Naive thymus-derived CD4-positive, alpha-beta T cell (primary cell): ENCODE measurements at regions not wholly inside any gene's neighbourhood (a gene's known extent, or its start where the extent isn't known, plus 50 kb on each side); places are given as distances from the start of the nearest gene placed in this dataset.

Experiments
- ATAC-seq: fragments of 150-1000 bp; cut with Tn5 transposase; 2 replicates; pipeline ENCODE4 v1.10.0; 2021; ENCODE audit warnings: mild to moderate bottlenecking, moderate library complexity
- CTCF ChIA-PET: fragments of 350-600 bp; sonication (Branson Sonifier 250); formaldehyde crosslinking; loops from one replicate; lab custom pipeline; 2021; ENCODE audit warnings: antibody characterized with exemption; lab: Charles Lee
- POLR2A ChIA-PET: fragments of 350-600 bp; sonication (Branson Sonifier 250); formaldehyde crosslinking; loops from one replicate; lab custom pipeline; 2021; ENCODE audit warnings: antibody characterized with exemption, inconsistent platforms; lab: Charles Lee
- DNase-seq, 9 donors: peaks; one replicate each; pipeline versions ENCODE4 v3.0.0 to v3.0.0-alpha.2; 2020 to 2022; ENCODE audit warnings: mixed read lengths in 1 of 9
- H3K27ac ChIP-seq: one replicate; pipeline ENCODE4 v1.7.0; 2013; ENCODE audit warnings: mild to moderate bottlenecking, low read depth, low read length, moderate library complexity
- H3K27me3 ChIP-seq, 2 donors: one replicate each; pipeline ENCODE4 v1.7.0; 2013; ENCODE audit warnings: low read length in 2 of 2, mild to moderate bottlenecking in 2 of 2, moderate library complexity in 2 of 2; ENCODE audit not compliant: control insufficient read depth in 2 of 2, insufficient read depth in 2 of 2
- H3K36me3 ChIP-seq, 3 experiments: 1 replicate in 2 of 3; 2 replicates in 1 of 3; pipeline ENCODE4 v1.7.0; 2013; ENCODE audit warnings: low read length in 3 of 3, mild to moderate bottlenecking in 3 of 3, moderate library complexity in 1 of 3; ENCODE audit not compliant: insufficient read depth in 3 of 3, control insufficient read depth in 2 of 3
- H3K4me1 ChIP-seq, 2 donors: one replicate each; pipeline ENCODE4 v1.7.0; 2013; ENCODE audit warnings: low read length in 2 of 2, mild to moderate bottlenecking in 2 of 2, moderate library complexity in 1 of 2; ENCODE audit not compliant: control insufficient read depth in 2 of 2, insufficient read depth in 2 of 2
- H3K4me3 ChIP-seq: 2 replicates; pipeline ENCODE4 v1.7.0; 2013; ENCODE audit warnings: mild to moderate bottlenecking, low read length
- H3K9me3 ChIP-seq, 3 experiments: 1 replicate in 2 of 3; 2 replicates in 1 of 3; pipeline ENCODE4 v1.7.0; 2013; ENCODE audit warnings: low read length in 3 of 3; ENCODE audit not compliant: control insufficient read depth in 2 of 3
- H3K27ac Mint-ChIP-seq, 9 donors: one replicate each; pipeline ENCODE4 v1.8.0; 2020 to 2022; ENCODE audit warnings: mixed read lengths in 9 of 9, mild to moderate bottlenecking in 8 of 9, moderate library complexity in 5 of 9, inconsistent platforms in 2 of 9
- H3K27me3 Mint-ChIP-seq, 5 donors: one replicate each; pipeline ENCODE4 v1.8.0; 2021 to 2022; ENCODE audit warnings: mixed read lengths in 5 of 5, mild to moderate bottlenecking in 1 of 5
- H3K36me3 Mint-ChIP-seq, 5 donors: one replicate each; pipeline ENCODE4 v1.8.0; 2020 to 2022; ENCODE audit warnings: mixed read lengths in 5 of 5, mild to moderate bottlenecking in 3 of 5, inconsistent platforms in 1 of 5
- H3K4me1 Mint-ChIP-seq, 7 donors: one replicate each; pipeline ENCODE4 v1.8.0; 2020 to 2022; ENCODE audit warnings: mixed read lengths in 7 of 7, mild to moderate bottlenecking in 3 of 7, inconsistent platforms in 1 of 7
- H3K4me3 Mint-ChIP-seq, 10 donors: one replicate each; pipeline ENCODE4 v1.8.0; 2020 to 2022; ENCODE audit warnings: mild to moderate bottlenecking in 10 of 10, mixed read lengths in 10 of 10, moderate library complexity in 6 of 10, inconsistent platforms in 2 of 10
- H3K9me3 Mint-ChIP-seq, 11 donors: one replicate each; pipeline ENCODE4 v1.8.0; 2020 to 2022; ENCODE audit warnings: mixed read lengths in 11 of 11, mild to moderate bottlenecking in 4 of 11, inconsistent platforms in 1 of 11, moderate library complexity in 1 of 11
- intact Hi-C, 2 donors: fragments of 100-400 bp; cut with micrococcal nuclease; formaldehyde crosslinking; loops; one replicate each; pipeline ENCODE4 v1.15.1; 2023

DNA sequence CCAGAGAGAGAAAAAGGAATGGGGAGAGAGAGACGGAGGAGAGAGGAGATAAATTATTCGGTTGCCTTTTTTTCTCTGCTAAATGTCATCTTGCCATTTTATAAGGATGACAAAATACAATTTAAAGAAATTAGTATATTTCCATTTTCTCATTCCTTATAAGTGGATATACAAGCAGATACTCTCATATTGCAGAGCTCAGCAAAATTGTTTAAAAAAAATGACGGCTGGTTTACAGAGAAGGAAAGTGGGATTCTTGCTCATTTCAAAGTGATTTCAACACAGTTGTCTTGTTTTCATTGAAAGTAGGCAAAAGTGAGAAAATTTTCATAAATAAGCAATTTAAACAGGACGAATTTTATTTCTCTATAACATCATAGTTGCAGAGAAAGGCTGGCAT lies 641.9 kb upstream of the CDH6 start:
- no peak for ATAC-seq
- CTCF ChIA-PET, result no interaction called here
- H3K9me3 Mint-ChIP-seq, result peaks cover 0 to 15% (median 4%) of the 10 kb centered on the region in 11 donors

DNA sequence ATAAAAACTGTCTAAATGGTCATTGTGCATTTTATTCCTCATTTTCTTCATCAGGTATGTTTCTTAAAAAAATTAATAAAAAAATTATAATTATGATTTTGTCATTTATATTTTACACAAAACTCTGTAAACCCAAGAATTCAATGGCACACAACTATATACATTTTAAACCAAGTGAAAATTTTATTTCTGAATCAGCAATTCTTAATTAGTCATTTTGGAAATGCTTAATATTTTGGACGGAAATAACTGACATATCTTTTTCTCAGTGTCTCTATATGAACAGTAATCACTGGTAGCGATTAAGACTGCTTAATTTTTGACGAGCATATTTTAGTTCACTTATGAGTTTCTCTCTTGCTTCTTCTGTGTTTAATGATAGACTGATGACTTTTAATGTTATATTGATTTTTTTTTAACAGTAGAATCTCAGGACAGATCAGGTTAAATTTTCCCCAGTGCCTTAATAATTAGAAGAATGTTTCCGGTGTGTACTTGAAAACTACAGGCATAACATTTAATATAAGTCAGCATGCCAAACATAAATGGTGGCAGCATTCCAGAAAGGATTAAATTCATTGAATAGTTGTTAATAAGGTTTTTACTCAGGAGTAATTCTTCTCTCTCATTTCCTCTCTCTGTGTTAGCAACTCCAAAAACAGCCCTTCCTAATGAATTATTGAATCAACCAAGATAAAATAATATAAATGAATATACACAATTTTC lies 644.7 kb upstream of the CDH6 start:
- intact Hi-C loops, result no loop called here

More for the DNA sequence above, 641.9 kb upstream of the CDH6 start:
- intact Hi-C loops, result no loop called here
- Histone ChIP-seq H3K9me3 (no peaks in the 10 kb centered on the region), H3K4me1 (no peaks in the 10 kb centered on the region), H3K36me3 (no peaks in the 10 kb centered on the region), H3K27me3 (no peaks in the 10 kb centered on the region), H3K27ac (no peak overlapping the region), H3K4me3 (no peak overlapping the region)
- Mint-ChIP-seq H3K4me3 (no peak overlapping the region), H3K36me3 (no peaks in the 10 kb centered on the region), H3K27me3 (no peaks in the 10 kb centered on the region), H3K4me1 (no peaks in the 10 kb centered on the region), H3K27ac (no peak overlapping the region)
- POLR2A ChIA-PET, result no interaction called here
- DNase-seq, result no peak

DNA sequence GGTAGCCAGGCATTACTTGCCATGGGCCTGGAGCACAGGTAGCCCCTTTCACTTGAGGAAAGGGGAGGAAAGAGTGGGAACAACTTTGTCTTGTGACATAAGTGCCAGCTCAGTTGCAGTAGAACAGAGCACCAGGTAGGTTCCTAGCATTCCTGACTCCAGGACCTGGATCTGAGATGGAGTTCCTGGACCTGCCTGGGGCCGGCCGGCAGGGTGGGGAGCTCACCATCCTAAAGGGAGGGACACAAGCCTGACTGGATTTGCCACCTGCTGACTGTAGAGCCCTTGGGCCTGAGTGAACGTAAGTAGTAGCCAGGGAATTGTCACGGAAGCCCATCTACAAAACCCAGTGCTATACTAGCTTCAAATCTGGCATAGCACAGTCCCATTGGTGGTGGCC lies 653.3 kb upstream of the CDH6 start:
- no peak for ATAC-seq
- no peaks in the 10 kb centered on the region for H3K4me1 Mint-ChIP-seq
- Histone ChIP-seq H3K27ac (no peak overlapping the region), H3K36me3 (no peaks in the 10 kb centered on the region), H3K27me3 (no peaks in the 10 kb centered on the region), H3K4me1 (no peaks in the 10 kb centered on the region), H3K4me3 (no peak overlapping the region), H3K9me3 (peaks cover 0 to 7% (median 0%) of the 10 kb centered on the region in 3 experiments)
- intact Hi-C loops, result no loop called here
- H3K27ac Mint-ChIP-seq, result no peak overlapping the region
- DNase-seq, result no peak
- H3K4me3 Mint-ChIP-seq, result no peak overlapping the region
- no peaks in the 10 kb centered on the region for H3K27me3 Mint-ChIP-seq
- CTCF ChIA-PET, result no interaction called here
- peaks cover 4 to 33% (median 10%) of the 10 kb centered on the region in 11 donors for H3K9me3 Mint-ChIP-seq
- POLR2A ChIA-PET, result no interaction called here
- H3K36me3 Mint-ChIP-seq, result no peaks in the 10 kb centered on the region

More for the DNA sequence above, 644.7 kb upstream of the CDH6 start:
- Mint-ChIP-seq H3K27me3 (no peaks in the 10 kb centered on the region), H3K9me3 (peaks cover 0 to 24% (median 5%) of the 10 kb centered on the region in 11 donors), H3K4me3 (no peak overlapping the region), H3K4me1 (no peaks in the 10 kb centered on the region), H3K27ac (no peak overlapping the region), H3K36me3 (no peaks in the 10 kb centered on the region)
- no peak overlapping the region for H3K4me3 ChIP-seq
- no peaks in the 10 kb centered on the region for H3K4me1 ChIP-seq
- H3K9me3 ChIP-seq, result no peaks in the 10 kb centered on the region
- ChIA-PET POLR2A (no interaction called here), CTCF (no interaction called here)
- H3K27me3 ChIP-seq, result no peaks in the 10 kb centered on the region
- H3K36me3 ChIP-seq, result no peaks in the 10 kb centered on the region
- DNase-seq (no peak), ATAC-seq (no peak)
- no peak overlapping the region for H3K27ac ChIP-seq

DNA sequence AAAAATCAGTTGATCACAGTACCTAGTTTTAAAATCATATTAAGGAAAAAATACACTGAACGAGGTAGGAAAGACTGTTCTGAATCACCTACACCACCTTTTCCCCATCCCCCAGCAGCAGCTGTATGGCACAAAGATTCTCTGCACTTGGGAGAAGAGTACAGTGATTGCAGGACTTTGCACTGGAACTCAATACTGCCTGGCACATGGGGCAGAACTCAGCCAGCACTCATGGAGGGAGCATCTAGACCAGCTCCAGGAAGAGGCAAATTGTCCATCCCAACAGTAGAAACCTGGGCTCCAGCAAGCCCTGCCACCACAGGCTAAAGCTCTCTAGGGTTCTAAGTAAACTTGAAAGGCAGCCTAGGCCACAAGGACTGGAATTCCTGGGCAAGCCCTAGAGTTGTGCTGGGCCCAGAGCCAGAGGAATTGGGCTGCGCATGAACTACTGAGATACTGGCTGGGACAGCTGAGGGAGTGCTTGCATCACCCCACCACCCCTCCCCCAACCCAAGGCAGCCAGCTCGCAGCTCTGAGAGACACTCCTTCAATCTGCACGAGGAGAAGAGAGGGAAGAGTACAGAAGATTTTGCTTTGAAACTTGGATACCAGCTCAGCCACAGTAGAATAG lies 654.4 kb upstream of the CDH6 start:
- no peak overlapping the region for H3K27ac Mint-ChIP-seq
- Histone ChIP-seq H3K4me1 (no peaks in the 10 kb centered on the region), H3K9me3 (peaks cover 0 to 7% (median 0%) of the 10 kb centered on the region in 3 experiments), H3K36me3 (no peaks in the 10 kb centered on the region), H3K27ac (no peak overlapping the region), H3K4me3 (no peak overlapping the region), H3K27me3 (no peaks in the 10 kb centered on the region)
- DNase-seq (no peak), ATAC-seq (no peak)
- H3K9me3 Mint-ChIP-seq, result peaks cover 6 to 37% (median 11%) of the 10 kb centered on the region in 11 donors
- ChIA-PET POLR2A (no interaction called here), CTCF (no interaction called here)
- H3K4me1 Mint-ChIP-seq, result no peaks in the 10 kb centered on the region
- intact Hi-C loops, result no loop called here
- H3K4me3 Mint-ChIP-seq, result no peak overlapping the region
- H3K27me3 Mint-ChIP-seq, result no peaks in the 10 kb centered on the region
- no peaks in the 10 kb centered on the region for H3K36me3 Mint-ChIP-seq

DNA sequence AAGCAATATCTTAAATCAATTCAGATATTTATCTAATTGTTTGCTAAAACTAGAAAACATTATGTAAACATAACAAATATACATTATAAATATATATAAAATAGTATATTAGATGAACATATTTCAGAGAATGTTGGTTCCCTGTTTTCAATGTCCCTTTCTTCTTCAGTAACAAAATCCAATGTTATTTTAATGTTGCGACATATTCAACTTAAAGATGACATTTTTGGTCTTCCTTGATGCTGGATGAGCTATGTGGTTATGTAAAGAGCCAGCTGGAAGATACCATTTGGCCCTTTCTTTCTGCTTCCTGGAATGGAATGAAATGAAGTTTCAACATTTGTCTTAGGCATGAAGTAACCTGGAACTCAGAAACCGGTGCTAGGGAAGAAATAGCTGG lies 668.1 kb upstream of the CDH6 start:
- Mint-ChIP-seq H3K27me3 (no peaks in the 10 kb centered on the region), H3K4me3 (no peak overlapping the region), H3K9me3 (peaks cover 0 to 13% (median 4%) of the 10 kb centered on the region in 11 donors), H3K4me1 (no peaks in the 10 kb centered on the region), H3K36me3 (no peaks in the 10 kb centered on the region), H3K27ac (no peak overlapping the region)
- ChIA-PET CTCF (no interaction called here), POLR2A (no interaction called here)
- no peaks in the 10 kb centered on the region for H3K36me3 ChIP-seq
- no peak overlapping the region for H3K4me3 ChIP-seq
- no peaks in the 10 kb centered on the region for H3K9me3 ChIP-seq
- no peaks in the 10 kb centered on the region for H3K4me1 ChIP-seq
- H3K27ac ChIP-seq, result no peak overlapping the region
- intact Hi-C loops, result no loop called here
- no peak for DNase-seq
- H3K27me3 ChIP-seq, result no peaks in the 10 kb centered on the region
- ATAC-seq, result no peak

DNA sequence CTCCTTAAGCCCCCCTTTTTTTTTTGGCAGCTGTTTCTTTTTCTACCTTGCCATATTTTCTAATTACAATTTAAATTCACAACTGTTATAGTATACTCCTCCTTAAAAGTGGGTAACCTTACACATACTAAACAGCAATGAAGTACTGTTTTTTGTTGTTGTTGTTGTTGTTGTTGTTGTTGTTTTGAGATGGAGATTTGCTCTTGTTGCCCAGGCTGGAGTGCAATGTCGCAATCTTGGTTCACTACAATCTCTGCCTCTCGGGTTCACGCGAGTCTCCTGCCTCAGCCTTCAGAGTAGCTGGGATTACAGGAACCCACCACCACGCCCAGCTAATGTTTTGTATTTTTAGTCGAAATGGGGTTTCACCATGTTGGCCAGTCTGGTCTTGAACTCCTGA lies 669.1 kb upstream of the CDH6 start:
- no peaks in the 10 kb centered on the region for H3K27me3 ChIP-seq
- ATAC-seq, result no peak
- H3K9me3 ChIP-seq, result no peaks in the 10 kb centered on the region
- DNase-seq, result no peak
- ChIA-PET POLR2A (no interaction called here), CTCF (no interaction called here)
- intact Hi-C loops, result no loop called here
- H3K36me3 ChIP-seq, result no peaks in the 10 kb centered on the region
- no peaks in the 10 kb centered on the region for H3K36me3 Mint-ChIP-seq
- no peak overlapping the region for H3K27ac ChIP-seq
- peaks cover 0 to 13% (median 3%) of the 10 kb centered on the region in 11 donors for H3K9me3 Mint-ChIP-seq
- H3K4me3 ChIP-seq, result no peak overlapping the region
- no peaks in the 10 kb centered on the region for H3K4me1 Mint-ChIP-seq
- no peaks in the 10 kb centered on the region for H3K4me1 ChIP-seq
- no peaks in the 10 kb centered on the region for H3K27me3 Mint-ChIP-seq
- H3K27ac Mint-ChIP-seq, result no peak overlapping the region
- H3K4me3 Mint-ChIP-seq, result no peak overlapping the region

DNA sequence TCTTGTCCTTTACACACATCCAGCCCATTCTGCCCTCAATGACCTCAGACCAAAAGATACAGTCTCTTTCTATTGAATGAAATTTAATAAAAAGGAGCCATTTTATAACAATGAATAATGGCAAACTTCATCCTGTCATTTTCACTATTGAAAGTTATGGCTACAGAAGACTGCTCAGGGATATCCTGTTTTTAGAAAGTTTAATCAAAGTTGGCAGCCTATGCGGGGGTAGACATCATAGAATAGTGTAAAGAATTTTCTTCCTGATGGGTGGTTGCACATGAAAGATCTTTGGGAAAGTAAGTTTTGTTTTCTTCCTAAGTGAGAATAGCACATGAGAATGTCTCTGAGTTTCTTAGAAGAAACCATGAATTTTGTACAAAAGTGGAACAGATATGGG lies 670.4 kb upstream of the CDH6 start:
- no peaks in the 10 kb centered on the region for H3K9me3 ChIP-seq
- no peak overlapping the region for H3K4me3 ChIP-seq
- no peaks in the 10 kb centered on the region for H3K27me3 Mint-ChIP-seq
- ATAC-seq (no peak), DNase-seq (no peak)
- no peaks in the 10 kb centered on the region for H3K36me3 Mint-ChIP-seq
- H3K4me3 Mint-ChIP-seq, result no peak overlapping the region
- H3K36me3 ChIP-seq, result no peaks in the 10 kb centered on the region
- intact Hi-C loops, result no loop called here
- H3K27me3 ChIP-seq, result no peaks in the 10 kb centered on the region
- no peak overlapping the region for H3K27ac ChIP-seq
- CTCF ChIA-PET, result no interaction called here
- no peaks in the 10 kb centered on the region for H3K4me1 ChIP-seq
- peaks cover 0 to 18% (median 6%) of the 10 kb centered on the region in 11 donors for H3K9me3 Mint-ChIP-seq
- POLR2A ChIA-PET, result no interaction called here
- no peak overlapping the region for H3K27ac Mint-ChIP-seq
- H3K4me1 Mint-ChIP-seq, result no peaks in the 10 kb centered on the region
